ENCODE measurements at regions not wholly inside any gene's neighbourhood (a gene's known extent, or its start where the extent isn't known, plus 50 kb on each side); places are given as distances from the start of the nearest gene placed in this dataset.

DNA sequence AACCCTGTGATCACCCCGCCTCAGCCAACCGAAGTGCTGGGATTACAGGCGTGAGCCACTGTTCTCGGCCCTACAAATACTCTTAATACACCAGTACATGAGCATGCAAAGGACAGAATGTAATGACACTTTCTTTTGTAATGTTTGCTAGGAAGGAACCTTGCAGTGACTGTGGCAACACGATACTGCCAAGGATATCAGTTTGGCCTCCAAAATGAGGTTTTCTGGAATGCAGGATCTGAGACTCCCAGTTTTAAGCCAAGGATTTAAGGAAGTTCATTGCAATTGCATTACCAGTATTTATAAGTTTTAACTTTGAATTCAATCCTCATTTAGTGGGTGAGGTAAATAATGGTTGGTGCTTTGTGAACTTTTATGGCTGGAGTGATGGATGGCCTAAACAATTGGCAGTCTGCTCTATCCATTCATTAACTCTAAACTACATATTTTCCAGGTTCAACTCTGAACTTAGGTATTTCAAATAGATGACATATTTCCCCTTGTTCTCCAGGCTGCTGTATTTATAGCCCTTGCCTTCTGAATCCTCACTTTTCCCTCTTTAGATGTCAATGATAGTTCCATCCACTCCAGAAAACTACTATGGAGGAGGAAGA lies 330.3 kb downstream of the C11orf87 start:
- DNase-seq, result no peak

DNA sequence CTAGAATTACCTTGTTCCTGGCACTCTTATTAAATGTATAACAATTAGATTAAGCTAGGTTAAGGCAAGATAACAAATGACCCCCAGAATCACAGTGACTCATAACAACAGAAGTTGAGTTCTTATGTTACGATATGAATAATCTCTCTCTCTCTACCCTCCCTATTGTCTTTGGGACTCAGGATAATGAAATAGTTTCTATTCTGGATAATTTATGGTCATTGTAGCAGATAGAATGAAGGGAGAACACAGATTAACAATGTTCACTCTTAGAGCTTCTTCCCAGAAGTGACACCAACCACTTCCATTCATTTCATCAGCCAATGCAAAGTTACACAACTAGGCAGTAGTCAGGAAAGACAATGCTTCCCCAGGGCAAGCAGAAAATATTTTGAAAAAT lies 334.5 kb downstream of the C11orf87 start:
- DNase-seq, result no peak

- DNase-seq, result no peak
Observed at GRCh38 chr11:109756951-109757350, 335.0 kb downstream of the C11orf87 start.

GRCh38 chr11:109762546-109762945 lies 330.6 kb upstream of the ZC3H12C start:
- no peak for DNase-seq

DNA sequence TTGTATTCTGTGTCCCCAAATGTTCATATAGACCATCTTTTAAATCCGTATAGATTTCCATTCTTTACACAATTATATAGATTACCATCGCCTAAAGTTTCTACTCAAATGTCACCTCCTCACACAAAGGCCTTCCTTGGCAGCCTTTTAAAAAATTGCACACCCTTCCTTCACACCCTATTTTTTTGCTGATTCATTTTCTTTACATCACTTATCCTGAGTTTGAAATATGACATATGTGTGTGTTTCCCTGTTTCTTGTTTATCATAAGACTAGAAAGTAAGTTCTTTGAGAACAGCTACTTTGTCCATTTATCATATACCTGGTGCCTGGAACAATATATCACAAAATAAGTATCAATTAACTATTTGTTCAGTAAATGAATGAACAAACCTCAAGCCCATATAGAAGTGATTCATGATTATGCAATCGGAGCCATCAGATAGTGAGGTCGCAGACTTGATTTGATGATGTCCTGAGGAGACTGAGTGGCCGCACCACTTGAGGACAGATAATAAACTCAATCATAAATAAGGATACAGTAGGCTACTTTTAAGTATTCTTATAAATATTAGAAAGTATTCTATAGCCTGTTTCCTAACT lies 327.4 kb upstream of the ZC3H12C start:
- no peak for DNase-seq

DNA sequence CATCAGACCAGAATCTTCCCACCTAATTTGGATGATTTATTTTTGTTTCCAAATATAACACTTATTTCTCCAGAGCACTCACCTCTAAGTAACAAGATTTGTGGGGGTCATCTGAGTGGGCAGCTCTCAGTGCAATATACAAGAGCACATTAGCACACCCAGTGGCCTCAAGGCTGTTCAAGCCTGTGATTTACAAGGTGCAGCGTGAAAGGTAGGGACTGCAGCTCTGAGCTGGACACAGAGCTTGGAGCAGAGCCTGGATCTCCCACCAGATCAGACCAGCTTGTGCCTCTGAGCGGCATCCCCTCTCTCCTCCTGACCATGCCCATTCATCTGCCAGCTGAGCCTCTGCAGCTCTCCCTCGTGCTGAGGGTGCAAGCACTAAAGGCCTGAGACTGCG lies 323.3 kb upstream of the ZC3H12C start:
- no peak for DNase-seq

GRCh38 chr11:109770323-109770722 lies 322.9 kb upstream of the ZC3H12C start:
- DNase-seq, result no peak

DNA sequence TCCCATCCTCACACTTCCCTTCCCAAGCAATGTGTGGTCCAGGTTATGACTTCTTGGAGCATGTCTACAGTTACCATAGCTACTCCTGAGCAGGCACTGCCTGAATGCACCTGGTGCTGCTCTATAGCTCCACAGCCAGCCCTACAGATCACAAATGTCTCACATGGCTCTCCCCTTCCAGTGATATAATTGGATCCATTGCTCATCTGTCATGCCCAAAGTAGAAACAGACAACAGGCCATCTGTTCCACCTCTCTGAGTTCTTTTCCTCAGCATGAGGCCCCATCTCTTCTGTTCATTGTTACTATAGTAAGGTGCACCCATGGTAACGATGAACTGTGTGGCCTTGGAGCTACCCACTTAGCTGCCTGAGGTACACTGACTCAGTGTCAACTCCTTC lies 320.3 kb upstream of the ZC3H12C start:
- DNase-seq, result no peak

GRCh38 chr11:109775686-109776085 lies 317.5 kb upstream of the ZC3H12C start:
- DNase-seq, result no peak

DNA sequence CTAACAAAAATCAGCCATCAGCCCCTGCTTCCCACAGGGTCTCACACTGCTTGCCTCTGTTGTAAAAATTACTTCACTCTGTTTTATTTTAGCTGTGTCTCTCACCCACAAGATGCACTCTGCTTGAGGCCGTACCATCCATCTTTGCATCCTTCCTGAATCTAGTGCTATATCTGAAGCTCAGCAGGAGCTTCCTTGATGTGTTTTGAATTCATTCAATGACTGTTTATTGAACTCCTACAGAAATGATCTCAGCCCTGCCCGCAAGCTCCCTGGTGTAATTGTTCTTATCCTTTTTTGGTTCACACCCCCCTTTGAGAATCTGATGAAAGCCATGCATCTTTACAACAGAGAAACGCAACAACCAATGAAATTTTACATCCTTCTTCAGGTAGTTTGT lies 310.2 kb upstream of the ZC3H12C start:
- DNase-seq, result no peak

- DNase-seq, result no peak
Observed at GRCh38 chr11:109783840-109784239, 309.4 kb upstream of the ZC3H12C start.

GRCh38 chr11:109784536-109784935 lies 308.7 kb upstream of the ZC3H12C start:
- DNase-seq, result no peak

DNA sequence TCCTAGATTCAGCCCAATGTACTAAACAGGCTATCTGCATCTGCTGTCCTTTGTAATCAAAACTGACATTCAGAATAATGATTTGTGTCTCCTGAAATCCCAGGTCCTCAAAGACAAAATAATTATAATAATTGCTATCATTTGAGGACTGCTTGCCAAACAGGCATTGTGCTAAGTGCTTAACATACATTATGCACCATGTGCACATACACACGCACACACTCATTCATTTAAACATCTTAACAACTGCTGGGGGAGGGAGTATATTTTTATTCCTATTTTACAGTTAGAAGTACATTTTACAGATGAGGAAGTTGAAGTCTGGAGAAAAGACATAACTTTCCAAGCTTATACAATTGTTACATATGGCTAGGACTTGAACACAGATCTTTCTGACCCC lies 308.0 kb upstream of the ZC3H12C start:
- DNase-seq, result no peak

- DNase-seq, result no peak
Observed at GRCh38 chr11:109785714-109786113, 307.5 kb upstream of the ZC3H12C start.

GRCh38 chr11:109788948-109789490 lies 304.2 kb upstream of the ZC3H12C start:
- DNase-seq, result no peak

DNA sequence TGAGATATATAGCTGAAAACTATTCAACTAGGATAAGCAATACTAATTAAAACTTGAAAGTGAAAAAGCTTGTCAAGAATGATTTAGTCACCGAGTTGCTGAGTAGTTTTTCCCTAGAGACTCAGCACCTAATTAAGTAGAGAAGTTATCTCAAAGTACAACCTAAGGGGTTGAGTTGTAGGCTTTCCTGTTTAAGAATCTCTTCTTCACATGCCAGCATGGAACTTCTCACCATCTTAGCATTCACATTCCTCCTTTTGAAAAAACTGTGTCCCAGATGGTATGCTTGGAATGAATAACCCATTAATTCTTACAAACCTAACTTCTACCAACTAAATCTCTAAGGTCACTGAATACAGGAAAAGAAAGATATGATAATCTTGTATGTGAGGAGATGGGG lies 303.3 kb upstream of the ZC3H12C start:
- no peak for DNase-seq

- DNase-seq, result no peak
Observed at GRCh38 chr11:109791337-109791736, 301.9 kb upstream of the ZC3H12C start.

GRCh38 chr11:109794501-109794900 lies 298.7 kb upstream of the ZC3H12C start:
- DNase-seq, result no peak

DNA sequence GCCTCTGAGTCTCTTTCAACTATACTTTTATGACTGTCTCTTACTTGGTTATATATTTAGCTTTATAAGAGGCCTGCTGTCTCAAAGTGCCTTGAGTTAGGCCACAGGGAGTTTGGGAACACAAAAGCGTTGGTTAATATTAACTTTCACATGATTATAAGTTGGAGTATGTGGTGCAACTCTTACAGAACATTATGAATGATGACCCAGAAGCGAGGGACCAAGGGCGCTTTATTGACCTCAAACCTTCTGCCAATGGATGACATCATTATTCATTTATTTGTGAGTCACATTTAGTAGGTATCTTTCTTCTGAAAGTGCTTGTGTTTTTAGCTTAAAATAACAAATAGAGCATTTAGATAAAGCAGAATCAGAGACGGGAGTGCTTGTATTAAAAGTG lies 298.0 kb upstream of the ZC3H12C start:
- DNase-seq, result no peak

DNA sequence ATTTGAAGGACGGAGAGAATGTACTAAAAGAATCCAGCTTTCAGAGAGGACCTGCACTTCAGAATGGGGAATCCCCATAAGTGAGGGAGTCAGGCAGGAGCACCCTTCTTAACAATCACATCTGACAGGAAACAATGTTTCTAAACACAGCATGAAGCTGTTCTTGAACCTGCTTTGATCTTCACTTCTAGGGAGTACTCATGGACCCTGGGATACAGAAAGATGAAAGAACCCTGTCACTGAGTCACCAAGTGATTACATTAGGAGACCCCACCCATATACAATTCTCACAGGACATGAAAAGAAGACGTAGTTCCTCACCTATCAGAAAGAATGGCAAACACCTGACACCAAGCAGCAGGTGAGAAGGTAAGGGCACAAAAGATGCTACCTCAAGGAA lies 296.9 kb upstream of the ZC3H12C start:
- DNase-seq, result no peak

DNA sequence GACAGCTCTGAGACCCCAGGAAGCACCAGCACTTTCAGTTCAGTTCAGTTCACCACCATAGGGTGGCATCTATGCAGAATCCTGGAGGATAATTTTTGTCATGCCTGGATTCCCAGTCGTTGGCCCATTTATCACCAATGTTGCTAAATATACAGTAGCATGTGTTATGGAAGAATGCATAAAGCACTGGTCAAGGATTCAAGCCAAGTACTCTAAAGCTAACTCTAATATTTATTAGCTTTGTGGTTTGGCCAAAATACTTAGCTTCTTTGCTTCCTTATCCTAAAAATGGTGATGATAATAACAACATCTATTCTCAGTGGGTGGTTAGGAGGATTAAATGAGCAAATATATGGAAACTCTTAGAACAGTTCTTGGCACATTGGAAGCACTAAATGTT lies 294.7 kb upstream of the ZC3H12C start:
- DNase-seq, result no peak

- no peak for DNase-seq
Observed at GRCh38 chr11:109799604-109800003, 293.6 kb upstream of the ZC3H12C start.

- no peak for DNase-seq
Observed at GRCh38 chr11:109804911-109805310, 288.3 kb upstream of the ZC3H12C start.

- DNase-seq, result no peak
Observed at GRCh38 chr11:109806205-109806604, 287.0 kb upstream of the ZC3H12C start.

- no peak for DNase-seq
Observed at GRCh38 chr11:109808569-109808968, 284.6 kb upstream of the ZC3H12C start.
